Right hindlimb (tissue), 1 donor: ENCODE measurements at regions not wholly inside any gene's neighbourhood (a gene's known extent, or its start where the extent isn't known, plus 50 kb on each side); places are given as distances from the start of the nearest gene placed in this dataset.
"Not testable (repeated sequence)": the region's sequence is repeated elsewhere in the genome, so short reads cannot be mapped to it uniquely, and the experiment has no call there.

Experiments
- DNase-seq: peaks from one replicate; pipeline ENCODE4 v3.0.0-alpha.2; 2018

GRCh38 chr9:129561594-129562281 is 59.2 kb downstream of the C9orf50 start:
- no peak for DNase-seq

- DNase-seq, result no peak
Measured at GRCh38 chr9:129560881-129561306, 60.0 kb downstream of the C9orf50 start.

GRCh38 chr9:129559506-129559881 is 61.4 kb downstream of the C9orf50 start:
- DNase-seq, result no peak

GRCh38 chr9:129558551-129559505 is 62.1 kb downstream of the C9orf50 start:
- DNase-seq, result no peak

GRCh38 chr9:129558063-129558550 is 62.8 kb downstream of the C9orf50 start:
- no peak for DNase-seq

- peak; percentile 80 for DNase-seq
Measured at GRCh38 chr9:129557192-129558036, 63.5 kb downstream of the C9orf50 start.

GRCh38 chr9:129556491-129557191 is 64.3 kb downstream of the C9orf50 start:
- DNase-seq, result no peak

GRCh38 chr9:129555512-129556215 is 65.2 kb downstream of the C9orf50 start:
- DNase-seq, result no peak

- no peak for DNase-seq
Measured at GRCh38 chr9:129554649-129555048, 66.3 kb downstream of the C9orf50 start.

- no peak for DNase-seq
Measured at GRCh38 chr9:129553277-129553676, 67.6 kb downstream of the C9orf50 start.

- no peak for DNase-seq
Measured at GRCh38 chr9:129552064-129552463, 68.8 kb downstream of the C9orf50 start.

- no peak for DNase-seq
Measured at GRCh38 chr9:129551393-129551973, 69.4 kb downstream of the C9orf50 start.

- not testable (repeated sequence) for DNase-seq
Measured at GRCh38 chr9:129550977-129551376, 69.9 kb downstream of the C9orf50 start.

- peak; percentile 90 for DNase-seq
Measured at GRCh38 chr9:129550199-129550839, 70.6 kb downstream of the C9orf50 start.

- peak; percentile 60 for DNase-seq
Measured at GRCh38 chr9:129549684-129550083, 71.2 kb downstream of the C9orf50 start.

- no peak for DNase-seq
Measured at GRCh38 chr9:129549139-129549538, 71.8 kb downstream of the C9orf50 start.

- no peak for DNase-seq
Measured at GRCh38 chr9:129548571-129549135, 72.2 kb downstream of the C9orf50 start.

- DNase-seq, result no peak
Measured at GRCh38 chr9:129547869-129548570, 72.9 kb downstream of the C9orf50 start.

- no peak for DNase-seq
Measured at GRCh38 chr9:129547063-129547462, 73.8 kb downstream of the C9orf50 start.

- DNase-seq, result not testable (repeated sequence)
Measured at GRCh38 chr9:129545876-129546275, 75.0 kb downstream of the C9orf50 start.
